ENCODE measurements at regions not wholly inside any gene's neighbourhood (a gene's known extent, or its start where the extent isn't known, plus 50 kb on each side); places are given as distances from the start of the nearest gene placed in this dataset.

DNA sequence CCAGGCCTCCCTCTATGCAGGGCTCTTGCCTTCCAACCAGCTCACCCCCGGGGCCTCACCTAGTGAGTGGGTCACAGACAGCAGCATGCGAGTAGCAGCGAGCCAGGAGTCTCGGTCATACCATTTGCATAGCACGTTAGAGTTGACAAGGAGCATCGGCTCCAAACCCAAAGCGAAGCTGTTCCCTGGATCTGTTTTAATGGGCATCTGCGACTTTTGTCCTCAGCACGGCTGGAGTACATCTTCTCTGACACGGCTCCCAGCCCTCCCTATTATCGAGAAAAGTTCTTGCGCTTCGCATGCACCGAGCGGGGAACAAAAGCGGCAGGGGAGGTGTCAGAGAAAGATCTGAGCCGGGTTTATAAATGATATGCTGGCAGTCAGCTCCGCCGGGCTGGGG lies 253.3 kb downstream of the MAF start:
- FAIRE-seq: no peak
- no peak for DNase-seq (ENCODE audit: insufficient read length, low spot score)

DNA sequence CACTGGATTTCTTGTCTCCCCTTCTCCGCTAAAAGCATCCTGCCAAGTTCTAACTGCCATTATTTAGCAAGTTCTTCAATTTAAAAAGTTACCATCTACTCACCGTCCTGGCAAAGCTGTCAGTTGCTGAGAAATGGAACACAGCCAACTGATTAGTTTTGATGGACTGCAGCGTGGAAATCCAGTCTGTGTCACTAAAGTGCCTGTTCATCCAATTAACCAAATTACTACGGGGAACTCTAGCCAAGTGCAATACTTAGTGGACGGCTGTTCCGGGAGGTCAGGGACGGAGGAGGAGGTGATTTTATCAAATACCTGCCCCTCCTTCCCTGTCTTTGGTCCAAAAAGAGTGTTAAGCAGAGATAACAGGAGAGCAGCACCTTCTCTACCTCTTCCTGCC lies 260.7 kb downstream of the MAF start:
- no peak for FAIRE-seq
- DNase-seq (ENCODE audit: insufficient read length, low spot score): no peak

DNA sequence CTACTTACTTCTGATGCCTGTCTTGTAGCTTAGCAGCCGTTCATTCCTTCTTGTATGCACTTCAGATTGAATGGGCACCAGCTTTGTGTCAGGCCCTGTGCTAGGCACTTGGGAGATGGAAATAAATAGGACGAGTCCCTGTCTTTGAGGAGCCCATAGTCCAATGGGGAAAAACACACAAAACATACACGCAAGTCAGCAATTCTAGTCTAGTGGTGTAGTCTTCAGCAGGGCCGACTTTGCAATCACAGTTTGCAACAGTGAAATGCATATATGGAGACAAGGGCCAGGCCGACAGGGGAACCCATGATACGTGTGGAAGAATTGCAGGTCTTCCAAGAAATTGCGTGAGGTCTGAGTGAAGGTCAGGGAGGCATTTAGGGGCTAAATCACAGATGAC lies 262.6 kb downstream of the MAF start:
- DNase-seq (ENCODE audit: insufficient read length, low spot score) (no peak), FAIRE-seq (no peak)

DNA sequence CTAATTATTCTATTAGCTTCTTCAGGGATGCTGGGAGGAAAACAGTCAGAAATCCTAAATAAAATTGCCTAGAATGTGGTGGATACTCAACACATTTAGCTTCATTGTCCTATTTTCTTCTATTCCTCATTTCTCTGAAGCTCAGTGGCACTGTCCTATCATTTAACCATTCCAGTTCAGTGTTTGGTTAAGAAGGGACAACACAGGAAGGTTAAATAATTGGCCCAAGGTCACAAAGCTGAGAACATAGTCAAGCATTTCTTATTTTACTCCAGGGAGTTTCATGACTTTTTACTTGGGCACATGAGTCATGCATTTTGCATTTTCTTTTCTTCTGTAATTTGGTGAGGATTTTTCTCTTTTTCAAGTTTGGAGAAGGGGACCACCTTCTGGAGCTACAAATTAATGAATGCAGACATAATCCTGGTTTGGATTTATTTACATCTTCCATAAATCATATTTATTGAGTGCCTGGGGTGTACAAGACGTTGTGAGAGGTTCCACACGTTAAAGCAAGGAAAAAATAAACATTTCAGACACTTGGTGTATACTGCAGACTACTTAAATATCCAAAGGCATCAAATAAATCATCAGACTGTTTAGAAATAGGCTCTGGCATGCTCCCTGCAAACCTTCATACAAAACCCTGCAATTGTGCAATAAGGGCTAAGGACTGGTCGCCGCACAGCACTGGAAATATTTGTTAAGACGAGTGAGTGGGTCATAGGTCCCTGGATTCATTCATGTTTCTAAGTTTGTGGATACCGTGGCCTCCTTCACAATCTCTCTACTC lies 263.9 kb downstream of the MAF start:
- DNase-seq (ENCODE audit: insufficient read length, low spot score) (no peak), FAIRE-seq (no peak)

DNA sequence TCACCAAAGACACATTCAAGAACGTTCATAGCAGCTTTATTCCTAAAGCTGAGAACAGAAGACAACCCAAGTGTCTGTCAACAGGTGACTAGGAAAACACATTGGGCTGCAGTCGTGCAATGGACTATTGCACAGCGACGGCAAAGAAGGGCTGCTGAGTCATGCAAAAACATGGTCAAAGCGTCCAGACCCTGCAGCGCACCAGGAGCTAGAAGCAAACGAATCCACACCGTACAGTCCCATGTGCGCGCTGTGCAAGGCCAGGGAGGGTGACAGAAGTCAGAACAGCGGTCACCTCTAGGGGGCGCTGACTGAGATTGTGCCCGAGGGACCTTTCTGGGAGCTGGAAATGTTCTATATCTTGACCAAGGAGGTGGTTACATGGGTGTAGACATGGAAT lies 266.4 kb downstream of the MAF start:
- DNase-seq (ENCODE audit: insufficient read length, low spot score): no peak
- no peak for FAIRE-seq

DNA sequence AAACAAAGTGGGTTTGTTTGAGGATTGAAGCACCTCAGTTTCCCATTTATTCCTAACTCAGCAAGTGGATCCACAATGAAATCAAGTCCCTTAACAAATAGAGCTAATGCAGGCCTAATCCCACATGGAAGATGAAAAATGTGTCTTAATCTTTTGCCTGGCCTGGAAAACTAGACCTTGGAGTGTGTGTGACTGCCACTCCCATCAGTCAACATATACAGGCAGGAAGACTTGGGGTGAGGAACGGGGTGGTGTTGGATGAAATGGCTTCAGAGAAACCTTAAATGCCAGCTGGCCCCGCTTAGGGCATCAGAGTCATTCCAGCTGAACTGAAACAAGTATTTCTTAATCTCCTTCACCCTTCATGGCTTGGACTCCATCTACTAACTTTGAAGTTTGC lies 269.5 kb downstream of the MAF start:
- no peak for FAIRE-seq

DNA sequence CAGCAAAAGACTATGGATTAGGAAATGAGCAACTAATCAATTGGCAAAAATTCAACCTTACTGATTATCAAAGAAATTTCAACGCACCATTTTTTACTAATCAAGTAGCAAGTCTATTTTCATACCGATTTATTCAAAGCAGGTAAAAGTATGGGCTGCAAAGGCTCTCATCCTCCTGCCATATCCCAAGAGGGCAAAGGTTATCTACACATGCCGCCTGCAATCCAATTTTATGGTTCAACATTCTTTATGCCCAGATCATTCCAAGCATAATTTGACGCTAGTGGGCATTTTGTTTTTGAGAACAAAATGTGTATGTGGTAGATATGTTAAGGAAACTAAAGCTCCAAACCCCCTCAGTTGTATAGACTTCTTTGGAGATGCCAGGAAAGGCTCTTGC lies 270.6 kb downstream of the MAF start:
- DNase-seq (ENCODE audit: insufficient read length, low spot score) (no peak), FAIRE-seq (no peak)

More for the DNA sequence above, 269.5 kb downstream of the MAF start:
- no peak for DNase-seq (ENCODE audit: insufficient read length, low spot score)

DNA sequence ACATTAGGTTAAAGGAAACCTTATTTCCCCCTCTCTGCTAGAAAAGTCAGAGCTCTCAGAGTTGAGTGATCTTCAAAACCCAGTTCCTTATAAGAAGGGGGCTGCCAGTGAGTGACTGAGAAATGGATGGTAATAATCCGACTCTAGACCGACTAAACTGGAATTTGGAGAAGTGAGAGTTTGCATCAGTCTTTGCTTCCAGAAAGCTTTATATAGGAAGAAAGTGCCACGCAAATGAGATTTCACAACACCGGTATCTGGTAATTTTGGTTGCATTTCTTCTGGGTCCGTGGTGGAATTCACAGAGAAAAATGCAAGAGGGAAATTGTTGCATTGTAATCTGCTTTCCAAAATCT lies 271.4 kb downstream of the MAF start:
- DNase-seq (ENCODE audit: insufficient read length, low spot score) (no peak), FAIRE-seq (no peak)

DNA sequence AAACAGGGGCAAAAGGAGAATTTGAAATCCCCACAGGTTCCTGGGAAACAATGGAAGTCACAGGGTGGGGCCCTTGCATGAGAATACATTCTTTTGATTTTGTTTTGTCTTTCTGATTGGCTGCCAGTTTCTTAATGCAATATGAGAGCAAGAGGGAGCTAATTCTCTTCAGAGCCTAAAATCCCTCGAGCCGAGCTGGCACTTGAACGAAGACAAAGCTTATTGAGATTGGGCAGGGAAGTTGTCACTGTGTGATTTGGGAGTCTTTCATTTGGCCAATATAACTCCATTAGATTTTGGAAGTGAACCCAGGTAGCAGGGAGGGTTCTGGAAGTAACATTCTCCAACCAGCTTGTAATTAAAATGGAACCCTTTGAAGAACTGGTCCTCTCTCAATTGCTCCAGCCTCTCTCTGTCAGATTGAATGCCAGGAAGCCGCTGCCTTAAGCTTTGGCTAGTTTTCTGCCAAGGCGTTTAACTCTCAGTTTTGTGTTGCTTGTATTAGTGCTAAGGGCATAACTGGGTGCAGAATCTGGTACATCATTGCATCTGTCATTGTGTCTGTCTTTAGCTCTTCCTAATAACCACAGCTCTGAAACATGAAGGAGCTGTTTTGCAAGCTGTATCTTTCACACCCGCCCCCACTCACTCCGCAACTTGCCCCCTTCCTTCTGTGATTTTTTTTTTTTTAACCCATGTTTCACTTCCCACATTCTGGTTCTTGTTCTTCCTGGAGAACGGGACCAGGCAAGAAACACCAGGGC lies 272.0 kb downstream of the MAF start:
- DNase-seq (ENCODE audit: insufficient read length, low spot score) (no peak), FAIRE-seq (no peak)

DNA sequence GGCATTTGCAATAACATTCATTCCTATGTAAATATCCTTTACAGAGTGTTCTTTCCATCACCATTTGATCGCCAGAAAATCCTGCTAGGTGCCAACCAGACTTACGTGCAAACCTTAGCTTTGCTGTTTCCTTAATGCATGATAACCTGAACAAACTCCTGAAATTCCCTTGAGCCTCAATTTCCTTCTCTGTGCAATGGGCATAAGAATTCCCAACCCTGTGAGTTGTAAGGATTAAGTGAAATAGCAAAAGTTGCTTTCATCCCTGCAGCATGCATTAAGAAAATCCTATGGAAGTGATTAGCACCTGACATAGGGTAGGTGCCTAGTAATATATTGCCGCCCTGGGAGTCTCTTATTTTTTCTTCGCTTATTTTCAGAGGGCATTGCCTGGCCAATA lies 272.7 kb downstream of the MAF start:
- FAIRE-seq: no peak
- DNase-seq (ENCODE audit: insufficient read length, low spot score): no peak

DNA sequence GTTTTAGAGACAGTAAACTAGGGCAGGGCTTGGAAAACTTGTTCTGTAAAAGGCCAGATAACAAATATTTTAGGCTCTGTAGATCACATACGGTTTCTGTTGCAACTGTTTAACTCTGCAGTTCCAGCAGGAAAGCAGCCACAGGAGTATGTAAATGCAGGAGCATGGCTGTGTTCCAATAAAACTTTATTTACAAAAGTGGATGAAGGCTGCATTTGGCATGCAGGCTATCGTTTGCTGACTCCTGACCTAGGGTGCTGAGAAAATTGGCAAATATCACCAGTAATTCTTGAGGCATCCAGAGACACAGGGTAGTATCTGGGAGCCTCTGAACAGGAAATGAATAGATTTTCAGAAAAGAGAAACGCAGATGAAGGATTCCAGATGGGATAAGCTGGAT lies 274.0 kb downstream of the MAF start:
- FAIRE-seq (no peak), DNase-seq (ENCODE audit: insufficient read length, low spot score) (no peak)

DNA sequence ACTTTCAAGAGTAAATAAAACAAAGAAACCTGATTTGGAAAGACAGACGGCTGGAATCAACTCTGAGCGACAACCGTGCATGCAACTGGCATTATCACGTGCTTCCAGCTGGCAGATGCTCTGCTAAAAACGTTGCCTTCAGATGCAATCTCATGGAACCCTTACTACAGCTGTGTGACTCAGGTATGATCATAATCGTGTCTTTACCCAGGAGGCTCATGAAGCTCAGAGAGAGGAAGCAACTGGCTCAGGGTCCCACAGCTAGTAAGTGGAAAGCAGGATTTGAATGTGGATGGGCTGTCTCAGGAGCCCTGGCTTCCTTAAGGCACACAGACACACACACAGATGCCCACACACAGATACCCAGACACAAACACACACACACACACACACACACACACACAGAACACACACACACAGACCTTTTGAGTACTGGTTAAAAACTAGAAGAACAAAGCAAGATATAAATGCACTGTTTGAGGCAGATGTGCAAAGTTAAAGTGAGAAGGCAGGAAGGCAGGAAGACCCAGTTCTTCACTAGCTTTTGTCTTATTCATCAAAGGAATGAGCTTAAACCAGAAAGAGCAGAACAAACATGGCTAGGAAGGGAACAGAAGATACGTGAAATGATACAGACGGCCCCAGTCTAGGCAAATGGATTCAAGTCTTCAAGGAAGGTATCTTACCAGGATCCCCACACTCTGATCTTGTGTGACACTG lies 275.2 kb downstream of the MAF start:
- no peak for DNase-seq (ENCODE audit: insufficient read length, low spot score)
- FAIRE-seq: no peak

DNA sequence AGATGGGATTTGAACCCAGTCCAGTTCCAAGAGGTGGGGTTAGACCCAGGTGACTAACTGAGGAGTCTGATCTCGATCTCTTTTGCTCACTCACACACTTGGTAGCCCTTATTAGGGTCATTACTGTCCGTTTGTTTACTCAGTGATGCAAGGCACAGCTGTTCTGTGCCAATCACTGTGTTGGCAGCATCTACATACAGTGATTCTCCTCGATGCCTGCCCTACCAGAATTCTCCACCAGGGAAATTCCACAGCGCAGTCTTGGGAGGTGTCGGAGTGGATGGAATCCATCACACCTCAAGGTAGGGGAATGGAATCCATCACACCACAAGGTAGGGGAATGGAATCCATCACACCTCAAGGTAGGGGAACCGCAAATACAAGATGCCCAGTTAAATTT lies 279.6 kb downstream of the MAF start:
- no peak for DNase-seq (ENCODE audit: insufficient read length, low spot score)
- FAIRE-seq: no peak

DNA sequence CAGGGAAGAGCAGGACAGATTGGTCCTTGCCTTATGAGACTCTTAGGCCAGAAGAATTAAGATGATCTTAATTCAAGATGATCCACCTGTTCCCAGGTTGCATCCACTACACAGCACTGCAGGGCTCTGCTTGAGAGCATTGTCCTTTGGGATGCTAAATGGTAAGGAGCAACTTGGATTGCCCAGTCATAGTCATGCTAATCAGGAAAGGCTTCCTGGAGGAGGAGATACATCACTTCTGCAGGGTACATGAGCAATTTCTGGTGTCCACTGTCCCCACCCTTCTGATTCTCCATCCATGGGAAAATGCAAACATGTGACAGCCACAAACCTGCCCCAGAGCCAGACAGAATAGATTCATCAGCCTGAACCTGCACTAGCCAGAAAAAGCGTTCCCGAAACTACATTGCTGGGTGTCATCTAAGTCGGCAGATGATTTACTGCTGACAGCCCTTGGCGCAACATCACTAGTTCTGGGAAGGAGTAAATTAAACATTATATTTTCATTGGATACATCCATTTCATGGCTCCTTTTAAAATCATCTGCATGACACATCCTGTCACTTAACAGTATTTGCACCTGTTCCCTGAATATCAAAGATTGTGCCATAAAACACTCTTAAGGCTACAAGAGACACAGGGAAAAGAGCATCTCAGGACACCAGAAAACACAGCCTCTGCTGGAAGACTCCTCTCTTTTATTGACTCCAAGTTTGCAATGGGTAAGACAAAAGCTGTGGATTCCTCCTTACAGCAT lies 282.2 kb downstream of the MAF start:
- no peak for FAIRE-seq
- DNase-seq (ENCODE audit: insufficient read length, low spot score): no peak

DNA sequence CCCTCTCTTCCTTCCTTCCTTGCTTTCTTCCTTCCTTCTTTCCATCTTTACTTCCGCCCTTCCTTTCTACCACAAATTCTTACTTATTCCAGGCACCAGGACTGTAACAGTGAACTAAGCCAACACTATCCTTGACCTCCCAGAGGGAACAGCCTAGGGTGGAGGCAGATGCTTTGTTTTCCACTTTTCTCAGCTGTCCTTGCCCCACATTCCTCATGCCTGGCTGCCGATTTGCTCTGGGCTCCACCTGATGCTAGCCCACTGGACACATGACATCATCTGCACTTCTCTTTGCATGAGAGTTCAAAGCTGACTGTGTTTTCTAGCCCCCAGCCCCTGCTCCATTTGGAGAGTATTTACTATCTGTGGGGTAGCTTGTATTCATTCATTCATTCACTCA lies 283.0 kb downstream of the MAF start:
- DNase-seq (ENCODE audit: insufficient read length, low spot score) (no peak), FAIRE-seq (no peak)

DNA sequence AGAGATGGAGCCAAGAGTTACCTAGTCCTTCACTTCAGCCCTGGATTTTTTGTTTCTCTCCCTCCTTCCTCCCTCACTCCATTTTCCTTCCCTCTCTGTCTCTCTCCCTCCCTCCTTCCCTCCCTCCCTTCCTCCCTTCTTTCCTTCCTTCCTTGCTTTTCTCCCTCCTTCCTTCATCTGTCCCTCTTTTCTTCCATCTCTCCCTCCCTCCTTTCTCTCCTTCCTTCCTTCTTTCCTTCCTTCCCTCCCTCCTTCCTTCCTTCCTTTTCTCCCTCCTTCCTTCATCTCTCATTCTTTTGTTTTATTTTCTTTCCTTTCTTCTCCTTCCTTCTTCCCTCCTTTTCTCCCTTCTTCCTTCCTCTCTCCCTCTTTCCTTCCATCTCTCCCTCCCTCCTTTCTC lies 283.5 kb downstream of the MAF start:
- DNase-seq (ENCODE audit: insufficient read length, low spot score): no peak
- no peak for FAIRE-seq

DNA sequence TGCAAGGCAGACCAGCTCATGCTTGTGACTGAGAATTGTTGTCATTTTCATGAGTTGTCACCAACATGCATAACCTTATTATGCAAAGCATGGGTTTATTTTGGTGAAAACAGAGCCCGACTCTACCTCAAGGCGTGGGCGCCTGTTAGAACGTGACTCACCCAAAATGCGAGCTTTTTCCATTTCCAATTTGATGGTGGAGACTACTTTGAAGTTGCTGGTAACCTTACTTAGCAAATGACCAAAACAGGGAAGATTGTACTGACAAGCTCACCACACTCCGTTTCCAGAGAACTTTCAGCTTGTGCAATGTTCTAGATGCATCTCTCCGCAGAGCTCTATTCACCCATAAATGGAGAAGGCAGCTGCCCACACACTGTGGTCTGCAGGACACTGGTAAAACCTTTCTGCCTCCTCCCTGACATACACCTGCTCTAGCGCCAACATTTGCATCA lies 284.5 kb downstream of the MAF start:
- no peak for FAIRE-seq
- DNase-seq (ENCODE audit: insufficient read length, low spot score): no peak

DNA sequence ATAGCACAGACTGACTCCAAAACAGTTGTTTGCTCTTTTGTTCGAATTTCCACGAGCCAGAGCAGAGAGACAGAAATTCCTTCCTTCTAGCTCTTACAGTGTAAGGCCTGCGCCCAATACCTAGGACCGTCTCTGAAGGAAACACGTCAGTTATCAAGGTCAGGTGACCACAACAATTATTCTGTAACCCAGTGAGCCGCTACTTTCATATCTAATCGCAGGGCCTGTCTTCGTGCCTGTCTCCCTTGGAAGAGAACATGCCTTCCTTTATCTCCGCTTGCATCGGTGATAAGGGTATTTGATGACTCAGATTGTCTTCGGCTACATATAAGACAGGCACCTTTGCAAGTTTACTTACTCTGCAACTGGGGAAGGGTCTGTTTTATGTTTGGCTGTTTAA lies 288.0 kb downstream of the MAF start:
- FAIRE-seq (no peak), DNase-seq (ENCODE audit: insufficient read length, low spot score) (no peak)

DNA sequence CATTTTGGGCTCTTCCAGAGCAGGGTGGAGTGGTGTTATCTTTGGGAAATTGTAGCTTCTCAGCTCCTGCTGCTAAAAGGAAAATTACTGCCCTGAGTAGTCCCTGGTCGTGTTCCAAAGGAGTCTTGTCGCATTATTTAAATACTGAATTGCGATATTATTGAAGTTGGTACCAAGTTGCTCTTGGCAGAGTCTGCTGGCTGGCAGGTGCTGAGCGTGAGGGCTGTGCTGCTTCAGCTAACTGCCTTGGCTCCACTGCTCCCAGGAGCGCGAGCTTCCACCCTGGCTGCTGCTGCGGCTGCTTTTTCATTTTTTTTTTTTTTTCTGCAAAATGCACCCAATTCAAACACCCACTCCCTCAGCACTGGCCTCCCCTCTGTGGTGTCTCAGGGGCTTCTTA lies 289.8 kb downstream of the MAF start:
- DNase-seq (ENCODE audit: insufficient read length, low spot score) (no peak), FAIRE-seq (no peak)

DNA sequence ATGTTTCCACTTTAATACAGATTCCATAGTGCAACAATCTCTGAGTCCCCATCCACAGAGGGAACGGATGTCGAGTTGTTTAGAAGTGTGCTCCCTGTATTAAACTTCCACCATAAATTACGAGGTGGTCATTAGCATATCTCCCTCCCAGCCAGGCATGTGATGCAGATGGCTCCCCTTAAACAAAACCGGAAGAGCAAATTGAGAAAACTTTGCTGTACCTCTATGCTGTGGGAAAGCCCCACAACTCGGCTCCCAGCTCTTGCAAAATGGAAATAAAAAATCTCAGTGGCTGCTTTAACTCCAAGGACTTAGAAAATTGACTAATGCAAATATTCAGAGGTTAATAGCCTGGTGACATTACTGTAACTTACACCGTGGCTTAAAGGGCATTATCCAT lies 290.9 kb downstream of the MAF start:
- FAIRE-seq: no peak
- DNase-seq (ENCODE audit: insufficient read length, low spot score): no peak

DNA sequence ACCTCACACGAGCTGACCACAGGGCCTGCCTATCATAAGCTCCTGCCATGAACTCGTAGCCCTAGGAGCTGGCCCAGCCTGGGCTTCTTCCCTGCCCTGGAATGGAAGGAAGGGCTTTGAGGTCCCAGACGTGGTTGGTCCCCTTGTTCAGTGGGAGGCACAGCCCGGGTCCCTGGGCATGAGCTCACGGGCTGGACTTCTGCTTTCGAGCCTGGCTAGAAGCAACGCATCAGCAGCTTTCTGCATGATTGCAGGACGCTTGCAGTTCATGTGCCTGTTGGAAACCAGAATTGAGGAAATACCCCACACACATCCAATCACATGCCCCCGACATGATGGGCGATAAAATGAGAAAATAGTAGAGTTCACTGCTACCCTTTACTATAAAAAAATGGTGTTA lies 293.3 kb downstream of the MAF start:
- FAIRE-seq: no peak
- DNase-seq (ENCODE audit: insufficient read length, low spot score): no peak

Measured in HTR-8/SVneo (cell line).